MM.1S (cell line): ENCODE measurements at regions not wholly inside any gene's neighbourhood (a gene's known extent, or its start where the extent isn't known, plus 50 kb on each side); places are given as distances from the start of the nearest gene placed in this dataset.
"Not testable (repeated sequence)": the region's sequence is repeated elsewhere in the genome, so short reads cannot be mapped to it uniquely, and the experiment has no call there.

Experiments
- DNase-seq: peaks from one replicate; pipeline ENCODE4 v3.0.0-alpha.2; 2015
- H2AFZ ChIP-seq: fragments of 300-600 bp; sonication (generic); 2 replicates; pipeline ENCODE4 v1.6.0; 2016; ENCODE audit warnings: antibody characterized with exemption, low read length
- H3F3A ChIP-seq: fragments of 300-600 bp; sonication (generic); 2 replicates; pipeline ENCODE4 v1.6.1; 2016; ENCODE audit warnings: mild to moderate bottlenecking, antibody characterized with exemption, low read length, moderate library complexity, mixed read lengths; ENCODE audit not compliant: insufficient read depth
- H3K27ac ChIP-seq: fragments of 300-600 bp; sonication (generic); 2 replicates; pipeline ENCODE4 v1.5.1; 2016; ENCODE audit warnings: mild to moderate bottlenecking, low read length
- H3K27me3 ChIP-seq: fragments of 300-600 bp; sonication (generic); replicated peaks from 2 replicates; pipeline ENCODE4 v1.6.0; 2016; ENCODE audit warnings: low read length; ENCODE audit not compliant: insufficient read depth
- H3K36me3 ChIP-seq: fragments of 300-600 bp; sonication (generic); replicated peaks from 2 replicates; pipeline ENCODE4 v1.6.1; 2016; ENCODE audit warnings: mild to moderate bottlenecking, low read length, mixed read lengths; ENCODE audit not compliant: insufficient read depth
- H3K4me1 ChIP-seq: fragments of 300-600 bp; sonication (generic); 2 replicates; pipeline ENCODE4 v1.6.1; 2016; ENCODE audit warnings: low read length, mixed read lengths
- H3K4me2 ChIP-seq: fragments of 300-600 bp; sonication (generic); 2 replicates; pipeline ENCODE4 v1.6.0; 2016; ENCODE audit warnings: low read depth, low read length
- H3K4me3 ChIP-seq: fragments of 300-600 bp; sonication (generic); 2 replicates; pipeline ENCODE4 v1.5.1; 2016; ENCODE audit warnings: low read length, mixed read lengths
- H3K79me2 ChIP-seq: fragments of 300-600 bp; sonication (generic); 2 replicates; pipeline ENCODE4 v1.6.1; 2016; ENCODE audit warnings: mixed run types, low read length, mixed read lengths
- H3K9ac ChIP-seq: fragments of 300-600 bp; sonication (generic); 2 replicates; pipeline ENCODE4 v1.6.1; 2016; ENCODE audit warnings: low read length, mixed read lengths
- H3K9me2 ChIP-seq: fragments of 300-600 bp; sonication (generic); replicated peaks from 2 replicates; pipeline ENCODE4 v1.6.1; 2016; ENCODE audit warnings: mild to moderate bottlenecking, low read length, mixed read lengths; ENCODE audit not compliant: insufficient read depth
- H3K9me3 ChIP-seq: fragments of 300-600 bp; sonication (generic); replicated peaks from 2 replicates; pipeline ENCODE4 v1.6.1; 2016; ENCODE audit warnings: mild to moderate bottlenecking, low read length, mixed read lengths; ENCODE audit not compliant: insufficient read depth
- H4K20me1 ChIP-seq: fragments of 300-600 bp; sonication (generic); 2 replicates; pipeline ENCODE4 v1.6.1; 2016; ENCODE audit warnings: mild to moderate bottlenecking, low read length, moderate library complexity, mixed read lengths; ENCODE audit not compliant: insufficient read depth
- EZH2 ChIP-seq: fragments of 300-600 bp; sonication (generic); optimal IDR thresholded peaks from 2 replicates; pipeline ENCODE3; 2017; ENCODE audit warnings: low read depth, mild to moderate bottlenecking, antibody characterized with exemption, low read length, mixed read lengths
- EZH2phosphoT487 ChIP-seq: fragments of 300-600 bp; sonication (generic); IDR thresholded peaks from 2 replicates; pipeline ENCODE4 v1.6.1; 2018; ENCODE audit warnings: antibody characterized with exemption, low read length
- TF ChIP-seq, protein P1 (sequence below): fragments of 300-600 bp; sonication (generic); IDR thresholded peaks from 2 replicates; pipeline ENCODE4 v1.5.1; 2016; ENCODE audit warnings: antibody characterized with exemption, low read length, mixed read lengths

DNA sequence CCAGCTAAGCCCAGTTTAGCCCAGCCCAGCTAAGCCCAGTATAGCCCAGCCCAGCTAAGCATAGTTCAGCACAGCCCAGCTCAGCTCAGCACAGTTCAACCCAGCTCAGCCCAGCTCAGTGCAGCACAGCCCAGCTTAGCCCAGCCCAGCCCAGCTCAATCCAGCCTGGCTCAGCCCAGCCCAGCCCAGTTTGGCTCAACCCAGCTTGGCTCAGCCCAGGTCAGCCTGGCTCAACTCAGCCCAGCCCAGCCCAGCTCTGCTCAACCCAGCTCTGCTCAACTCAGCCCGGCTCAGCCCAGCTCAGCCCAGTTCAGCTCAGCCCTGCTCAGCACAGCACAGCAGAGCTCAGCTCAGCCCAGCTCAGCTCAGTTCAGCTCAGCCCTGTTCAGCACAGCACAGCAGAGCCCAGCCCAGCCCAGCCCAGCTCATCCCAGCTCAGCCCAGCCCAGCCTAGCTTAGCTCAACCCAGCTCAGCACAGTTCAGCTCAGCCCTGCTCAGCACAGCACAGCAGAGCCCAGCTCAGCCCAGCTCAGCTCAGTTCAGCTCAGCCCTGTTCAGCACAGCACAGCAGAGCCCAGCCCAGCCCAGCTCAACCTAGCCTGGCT, 330.9 kb downstream of the TMEM121 start:
- H3K27ac ChIP-seq: peak overlapping the region; percentile 100

DNA sequence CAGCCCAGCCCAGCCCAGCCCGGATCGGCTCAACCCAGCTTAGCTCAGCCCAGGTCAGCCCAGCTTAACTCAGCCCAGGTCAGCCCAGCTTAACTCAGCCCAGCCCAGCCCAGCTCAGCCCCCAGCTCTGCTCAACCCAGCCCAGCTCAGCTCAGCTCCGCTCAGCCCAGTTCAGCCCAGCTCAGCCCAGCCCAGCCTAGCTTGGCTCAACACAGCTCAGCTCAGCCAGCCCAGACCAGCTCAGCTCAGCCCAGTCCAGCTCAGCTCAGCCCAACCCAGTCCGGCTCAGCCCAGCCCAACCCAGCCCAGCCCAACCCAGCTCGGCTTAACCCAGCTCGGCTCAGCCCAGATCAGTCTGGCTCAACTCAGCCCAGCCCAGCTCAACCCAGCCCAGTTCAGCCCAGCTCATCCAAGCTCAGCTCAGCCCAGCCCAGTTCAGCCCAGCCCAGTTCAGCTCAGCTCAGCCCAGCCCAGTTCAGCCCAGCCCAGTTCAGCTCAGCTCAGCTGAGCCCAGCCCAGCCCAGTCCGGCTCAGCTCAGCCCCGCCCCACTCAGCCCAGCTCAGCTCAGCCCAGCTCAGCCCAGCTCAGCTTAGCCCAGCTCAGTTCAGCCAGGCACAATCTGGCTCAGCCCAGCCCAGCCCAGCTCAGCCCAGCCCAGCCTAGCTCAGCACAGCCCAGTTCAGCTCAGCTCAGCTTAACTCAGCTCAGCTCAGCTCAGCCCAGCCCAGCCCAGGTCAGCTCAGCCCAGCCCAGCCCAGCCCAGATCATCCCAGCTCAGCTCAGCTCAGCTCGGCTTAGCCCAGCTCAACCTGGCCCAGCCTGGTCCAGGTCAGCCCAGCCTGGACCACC, 331.7 kb downstream of the TMEM121 start:
- Histone ChIP-seq H3K4me2 (peak overlapping the region; percentile 54), H3K4me1 (no peaks in the 10 kb centered on the region), H3K79me2 (peaks cover 53% of the 10 kb centered on the region), H3K4me3 (peak overlapping the region; percentile 96), H3K9me2 (no peaks in the 10 kb centered on the region), H3K9me3 (no peaks in the 10 kb centered on the region), H2AFZ (no peak overlapping the region), H3K27ac (peak overlapping the region; percentile 100), H3K9ac (peak overlapping the region; percentile 100), H3K27me3 (no peaks in the 10 kb centered on the region), H3F3A (peaks cover 34% of the 10 kb centered on the region), H3K36me3 (peaks cover 17% of the 10 kb centered on the region), H4K20me1 (no peaks in the 10 kb centered on the region)
- peak; percentile 64 for DNase-seq
- TF ChIP-seq EZH2 (no peak), EZH2phosphoT487 (no peak)
- TF ChIP-seq, protein P1, sequence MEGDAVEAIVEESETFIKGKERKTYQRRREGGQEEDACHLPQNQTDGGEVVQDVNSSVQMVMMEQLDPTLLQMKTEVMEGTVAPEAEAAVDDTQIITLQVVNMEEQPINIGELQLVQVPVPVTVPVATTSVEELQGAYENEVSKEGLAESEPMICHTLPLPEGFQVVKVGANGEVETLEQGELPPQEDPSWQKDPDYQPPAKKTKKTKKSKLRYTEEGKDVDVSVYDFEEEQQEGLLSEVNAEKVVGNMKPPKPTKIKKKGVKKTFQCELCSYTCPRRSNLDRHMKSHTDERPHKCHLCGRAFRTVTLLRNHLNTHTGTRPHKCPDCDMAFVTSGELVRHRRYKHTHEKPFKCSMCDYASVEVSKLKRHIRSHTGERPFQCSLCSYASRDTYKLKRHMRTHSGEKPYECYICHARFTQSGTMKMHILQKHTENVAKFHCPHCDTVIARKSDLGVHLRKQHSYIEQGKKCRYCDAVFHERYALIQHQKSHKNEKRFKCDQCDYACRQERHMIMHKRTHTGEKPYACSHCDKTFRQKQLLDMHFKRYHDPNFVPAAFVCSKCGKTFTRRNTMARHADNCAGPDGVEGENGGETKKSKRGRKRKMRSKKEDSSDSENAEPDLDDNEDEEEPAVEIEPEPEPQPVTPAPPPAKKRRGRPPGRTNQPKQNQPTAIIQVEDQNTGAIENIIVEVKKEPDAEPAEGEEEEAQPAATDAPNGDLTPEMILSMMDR: no peak

More for the DNA sequence above, 330.9 kb downstream of the TMEM121 start:
- H3K27me3 ChIP-seq: no peaks in the 10 kb centered on the region
- H3K4me3 ChIP-seq: peak overlapping the region; percentile 96; the same call in 1 of the 2 replicates
- no peak overlapping the region for H2AFZ ChIP-seq
- peak overlapping the region; percentile 54; the same call in 1 of the 2 replicates for H3K4me2 ChIP-seq
- DNase-seq: no peak
- peaks cover 45% of the 10 kb centered on the region for H3K79me2 ChIP-seq
- no peaks in the 10 kb centered on the region for H3K4me1 ChIP-seq
- H3F3A ChIP-seq: peaks cover 28% of the 10 kb centered on the region
- H3K9me3 ChIP-seq: no peaks in the 10 kb centered on the region
- H3K9ac ChIP-seq: peak overlapping the region; percentile 100
- no peaks in the 10 kb centered on the region for H4K20me1 ChIP-seq
- TF ChIP-seq EZH2 (no peak), EZH2phosphoT487 (no peak)
- TF ChIP-seq, protein P1: no peak
- peaks cover 17% of the 10 kb centered on the region for H3K36me3 ChIP-seq
- no peaks in the 10 kb centered on the region for H3K9me2 ChIP-seq

DNA sequence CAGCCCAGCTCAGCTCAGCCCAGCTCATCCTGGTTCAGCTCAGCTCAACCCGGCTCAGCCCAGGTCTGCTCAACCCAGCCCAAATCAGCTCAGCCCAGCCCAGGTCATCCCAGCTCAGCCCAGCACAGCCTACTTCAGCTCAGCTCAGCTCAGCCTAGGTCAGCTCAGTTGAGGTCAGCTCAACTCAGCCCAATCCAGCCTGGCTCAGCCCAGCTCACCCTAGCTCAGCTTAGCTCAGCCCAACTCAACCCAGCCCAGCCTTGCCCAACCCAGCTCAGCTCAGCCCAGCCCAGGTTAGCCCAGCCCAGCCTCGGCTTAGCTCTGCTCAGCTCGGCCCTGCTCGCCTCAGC, 332.3 kb downstream of the TMEM121 start:
- H3K9me3 ChIP-seq: no peaks in the 10 kb centered on the region
- H4K20me1 ChIP-seq: no peaks in the 10 kb centered on the region

DNA sequence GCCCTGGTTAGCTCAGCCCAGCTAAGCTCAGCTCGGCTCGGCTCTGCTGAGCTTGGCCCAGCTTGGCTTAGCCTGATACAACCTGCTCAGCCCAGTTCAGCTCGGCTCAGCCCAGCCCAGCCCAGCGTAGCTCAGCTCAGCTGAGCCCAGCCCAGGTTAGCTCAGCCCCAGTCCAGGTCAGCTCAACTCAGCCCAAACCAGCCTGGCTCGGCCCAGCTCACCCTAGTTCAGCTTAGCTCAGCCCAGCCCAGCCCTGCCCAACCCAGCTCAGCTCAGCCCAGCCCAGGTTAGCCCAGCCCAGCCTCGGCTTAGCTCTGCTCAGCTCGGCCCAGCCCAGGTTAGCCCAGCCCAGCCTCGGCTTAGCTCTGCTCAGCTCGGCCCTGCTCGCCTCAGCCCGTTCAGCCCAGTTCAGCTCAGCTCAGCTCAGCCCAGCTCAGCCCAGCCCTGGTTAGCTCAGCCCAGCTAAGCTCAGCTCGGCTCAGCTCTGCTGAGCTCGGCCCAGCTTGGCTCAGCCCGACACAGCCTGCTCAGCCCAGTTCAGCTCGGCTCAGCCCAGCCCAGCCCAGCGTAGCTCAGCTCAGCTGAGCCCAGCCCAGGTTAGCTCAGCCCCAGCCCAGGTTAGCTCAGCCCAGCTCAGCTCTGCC, 332.8 kb downstream of the TMEM121 start:
- Histone ChIP-seq H3K4me2 (peak overlapping the region; percentile 60; the same call in 1 of the 2 replicates), H3K9ac (peak overlapping the region; percentile 100), H3K4me3 (peak overlapping the region; percentile 96), H3K36me3 (peaks cover 17% of the 10 kb centered on the region), H3K27ac (peak overlapping the region; percentile 100), H3F3A (peaks cover 34% of the 10 kb centered on the region), H3K79me2 (peaks cover 53% of the 10 kb centered on the region)
- H3K9me2 ChIP-seq, H3K4me1 ChIP-seq, H4K20me1 ChIP-seq, H2AFZ ChIP-seq, H3K27me3 ChIP-seq, H3K9me3 ChIP-seq: not testable (repeated sequence)
- peak; percentile 21 for DNase-seq

More for the DNA sequence above, 332.3 kb downstream of the TMEM121 start:
- Histone ChIP-seq H3K4me1 (no peaks in the 10 kb centered on the region), H2AFZ (no peak overlapping the region), H3K79me2 (peaks cover 53% of the 10 kb centered on the region), H3K27me3 (no peaks in the 10 kb centered on the region), H3K9me2 (no peaks in the 10 kb centered on the region), H3K4me3 (peak overlapping the region; percentile 96), H3K9ac (peak overlapping the region; percentile 100), H3K4me2 (peak overlapping the region; percentile 54; the same call in 1 of the 2 replicates), H3F3A (peaks cover 34% of the 10 kb centered on the region), H3K36me3 (peaks cover 17% of the 10 kb centered on the region), H3K27ac (peak overlapping the region; percentile 100)
- DNase-seq: peak; percentile 47
- no peak for TF ChIP-seq EZH2
- TF ChIP-seq EZH2phosphoT487: no peak
- TF ChIP-seq, protein P1: no peak
